ENCODE measurements at regions not wholly inside any gene's neighbourhood (a gene's known extent, or its start where the extent isn't known, plus 50 kb on each side); places are given as distances from the start of the nearest gene placed in this dataset.

- Histone ChIP-seq H3K4me1 (no peaks in the 10 kb centered on the region), H3K4me3 (no peak overlapping the region), H3K27ac (no peak overlapping the region), H3K9me3 (no peaks in the 10 kb centered on the region), H3K27me3 (no peaks in the 10 kb centered on the region), H3K36me3 (no peaks in the 10 kb centered on the region)
- no peak for TF ChIP-seq EP300 (IDR thresholded peaks at IDR 0.05)
- TF ChIP-seq CTCF (IDR thresholded peaks at IDR 0.05) = no peak
- TF ChIP-seq POLR2AphosphoS5 (IDR thresholded peaks at IDR 0.05) = no peak
- no peak for TF ChIP-seq POLR2A (IDR thresholded peaks at IDR 0.05)
- DNase-seq (ENCODE audit: low spot score in 2 of 2) = no peak
Measured at GRCh38 chr4:167290678-167291077, 56.4 kb upstream of the SPOCK3 start.

DNA sequence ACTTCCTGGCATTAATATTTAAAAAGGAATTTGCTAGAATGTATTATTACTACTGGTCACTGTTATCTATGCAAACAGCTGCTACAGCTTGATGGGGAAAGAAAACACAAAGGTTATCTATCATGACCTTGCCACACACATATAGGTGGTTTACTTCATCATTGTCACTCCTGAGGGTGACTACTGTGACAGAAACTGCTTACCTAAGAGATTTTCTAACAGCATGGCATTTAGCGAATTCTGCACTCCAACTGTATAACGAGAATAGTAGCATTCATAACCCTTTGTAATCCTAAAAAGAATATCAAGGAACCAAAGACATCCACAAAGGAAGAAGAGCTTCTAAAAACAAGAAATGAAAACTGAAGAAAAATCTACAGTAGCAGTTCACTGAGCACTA lies 74.6 kb upstream of the SPOCK3 start:
- 69% methylated on average over 2 of the region's 2 CpGs for WGBS
- no peak for DNase-seq (ENCODE audit: low spot score in 2 of 2)
- H3K4me3 ChIP-seq = no peak overlapping the region
- no peaks in the 10 kb centered on the region for H3K4me1 ChIP-seq
- H3K27ac ChIP-seq = no peak overlapping the region
- no peak for TF ChIP-seq POLR2AphosphoS5 (IDR thresholded peaks at IDR 0.05)
- TF ChIP-seq EP300 (IDR thresholded peaks at IDR 0.05) = no peak
- TF ChIP-seq CTCF (IDR thresholded peaks at IDR 0.05) = no peak
- no peak for TF ChIP-seq POLR2A (IDR thresholded peaks at IDR 0.05)
- H3K36me3 ChIP-seq = no peaks in the 10 kb centered on the region
- no peaks in the 10 kb centered on the region for H3K27me3 ChIP-seq
- H3K9me3 ChIP-seq = no peaks in the 10 kb centered on the region

DNA sequence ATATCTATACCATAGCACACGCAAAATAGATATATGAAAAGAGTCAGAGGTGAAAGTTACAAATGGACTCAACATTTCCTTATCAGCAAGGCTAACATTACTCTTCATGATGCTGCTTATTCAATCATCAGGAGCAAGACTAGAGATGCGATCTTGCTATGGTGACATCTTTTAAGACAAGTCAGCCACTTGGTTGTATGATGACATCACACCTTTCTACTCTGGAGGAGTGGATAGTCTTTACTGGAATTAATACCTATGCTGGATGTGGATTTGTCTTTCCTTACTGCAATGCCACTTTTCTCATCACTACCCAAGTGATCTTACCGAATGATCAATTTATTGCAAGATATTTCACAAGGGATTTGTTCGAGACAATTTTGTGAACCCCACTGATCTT lies 87.0 kb upstream of the SPOCK3 start:
- Histone ChIP-seq H3K9me3 (no peaks in the 10 kb centered on the region), H3K4me3 (no peak overlapping the region), H3K36me3 (no peaks in the 10 kb centered on the region), H3K27ac (no peak overlapping the region), H3K27me3 (no peaks in the 10 kb centered on the region), H3K4me1 (no peaks in the 10 kb centered on the region)
- DNase-seq (ENCODE audit: low spot score in 2 of 2) = no peak
- 91% methylated on average over 4 of the region's 4 CpGs for WGBS
- TF ChIP-seq POLR2A (IDR thresholded peaks at IDR 0.05) = no peak
- no peak for TF ChIP-seq POLR2AphosphoS5 (IDR thresholded peaks at IDR 0.05)
- no peak for TF ChIP-seq CTCF (IDR thresholded peaks at IDR 0.05)

- 74% methylated on average over 6 of the region's 6 CpGs for WGBS
- H3K9me3 ChIP-seq = peaks cover 5% of the 10 kb centered on the region
- H3K36me3 ChIP-seq = no peaks in the 10 kb centered on the region
- no peak overlapping the region for H3K27ac ChIP-seq
- no peak for DNase-seq (ENCODE audit: low spot score in 2 of 2)
- TF ChIP-seq POLR2A (IDR thresholded peaks at IDR 0.05) = no peak
- TF ChIP-seq EP300 (IDR thresholded peaks at IDR 0.05) = no peak
- no peak for TF ChIP-seq CTCF (IDR thresholded peaks at IDR 0.05)
- TF ChIP-seq POLR2AphosphoS5 (IDR thresholded peaks at IDR 0.05) = no peak
- H3K4me1 ChIP-seq = no peaks in the 10 kb centered on the region
- no peak overlapping the region for H3K4me3 ChIP-seq
- H3K27me3 ChIP-seq = no peaks in the 10 kb centered on the region
Measured at GRCh38 chr4:167339781-167340180, 105.5 kb upstream of the SPOCK3 start.

DNA sequence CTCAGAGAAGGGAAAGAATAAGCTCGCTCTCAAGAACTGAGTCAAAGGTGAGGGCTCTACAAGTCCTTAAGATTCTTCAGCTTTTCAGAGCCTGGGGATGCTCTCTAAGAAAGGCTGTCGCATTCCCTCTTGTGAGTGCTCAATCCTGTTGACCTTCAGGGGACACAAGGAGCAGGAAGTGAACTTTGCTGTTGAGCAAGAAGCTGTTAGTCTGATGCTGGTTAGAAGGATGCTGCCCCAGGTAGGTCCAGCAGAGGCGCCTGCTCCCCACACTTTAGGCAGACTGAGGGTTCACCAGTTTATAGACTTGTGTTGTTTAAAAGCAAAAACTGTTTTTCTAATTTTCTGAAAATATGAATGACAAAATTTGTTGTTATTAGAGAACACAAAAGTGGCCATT lies 125.4 kb upstream of the SPOCK3 start:
- no peaks in the 10 kb centered on the region for H3K27me3 ChIP-seq
- H3K4me1 ChIP-seq = no peaks in the 10 kb centered on the region
- WGBS = 64% methylated on average over 3 of the region's 3 CpGs
- no peak for DNase-seq (ENCODE audit: low spot score in 2 of 2)
- H3K9me3 ChIP-seq = no peaks in the 10 kb centered on the region
- no peak overlapping the region for H3K4me3 ChIP-seq
- H3K27ac ChIP-seq = no peak overlapping the region
- H3K36me3 ChIP-seq = no peaks in the 10 kb centered on the region
- TF ChIP-seq CTCF (IDR thresholded peaks at IDR 0.05) = no peak
- TF ChIP-seq POLR2AphosphoS5 (IDR thresholded peaks at IDR 0.05) = no peak
- TF ChIP-seq POLR2A (IDR thresholded peaks at IDR 0.05) = no peak
- no peak for TF ChIP-seq EP300 (IDR thresholded peaks at IDR 0.05)
